B cell (primary cell): ENCODE measurements at regions not wholly inside any gene's neighbourhood (a gene's known extent, or its start where the extent isn't known, plus 50 kb on each side); places are given as distances from the start of the nearest gene placed in this dataset.

ENCODE experiments used
- ATAC-seq: fragments of 200-7000 bp; cut with Tn5 transposase; one replicate; pipeline ENCODE4 v1.10.0; 2021; ENCODE audit warnings: low read depth, mild to moderate bottlenecking, moderate number of reproducible peaks, moderate library complexity
- CTCF ChIA-PET: fragments of 350-600 bp; sonication (Branson Sonifier 250); formaldehyde crosslinking; loops from one replicate; lab custom pipeline; 2021; ENCODE audit warnings: antibody characterized with exemption, inconsistent platforms; lab: Charles Lee
- POLR2A ChIA-PET: fragments of 350-600 bp; sonication (Branson Sonifier 250); formaldehyde crosslinking; loops from one replicate; lab custom pipeline; 2021; ENCODE audit warnings: antibody characterized with exemption; lab: Charles Lee
- DNase-seq: peaks from one replicate; pipeline ENCODE4 v3.0.0; 2013
- H2AFZ ChIP-seq: 2 replicates; pipeline ENCODE4 v1.6.1; 2012; ENCODE audit warnings: mild to moderate bottlenecking, low read depth, low read length; ENCODE audit not compliant: insufficient read depth, poor library complexity, severe bottlenecking
- H3K27ac ChIP-seq, 2 donors: 1 replicate in 1 of 2; 2 replicates in 1 of 2; pipeline ENCODE4 v1.5.1; 2012 to 2013; ENCODE audit warnings: low read length in 2 of 2, mild to moderate bottlenecking in 2 of 2, moderate library complexity in 1 of 2
- H3K27me3 ChIP-seq, 4 experiments: fragments of 200-600 bp in 1 of 4; sonication (generic) in 1 of 4; replicated peaks in 1 of 4; 1 replicate in 2 of 4; 2 replicates in 2 of 4; pipeline versions ENCODE4 v1.6.1 to v1.7.0; 2013 to 2016; ENCODE audit warnings: low read length in 3 of 4, mild to moderate bottlenecking in 2 of 4, mixed read lengths in 1 of 4, moderate library complexity in 1 of 4; ENCODE audit not compliant: insufficient read depth in 4 of 4, control insufficient read depth in 3 of 4; ENCODE audit errors: control extremely low read depth in 1 of 4
- H3K36me3 ChIP-seq, 2 experiments: replicated peaks in 1 of 2; 1 replicate in 1 of 2; 2 replicates in 1 of 2; pipeline versions ENCODE4 v1.6.1 to v1.7.1; 2013; ENCODE audit warnings: low read length in 1 of 2; ENCODE audit not compliant: insufficient read depth in 2 of 2, control insufficient read depth in 1 of 2; ENCODE audit errors: control extremely low read depth in 1 of 2, extremely low read depth in 1 of 2
- H3K4me1 ChIP-seq, 2 donors: fragments of 200-600 bp in 1 of 2; sonication (generic) in 1 of 2; 1 replicate in 1 of 2; 2 replicates in 1 of 2; pipeline versions ENCODE4 v1.5.1 to v1.6.1; 2013 to 2017; ENCODE audit warnings: low read length in 2 of 2; ENCODE audit not compliant: control insufficient read depth in 2 of 2, insufficient read depth in 2 of 2
- H3K4me2 ChIP-seq: replicated peaks from 2 replicates; pipeline ENCODE3; 2012; ENCODE audit warnings: mild to moderate bottlenecking, low read depth, low read length; ENCODE audit not compliant: poor library complexity, severe bottlenecking
- H3K4me3 ChIP-seq, 5 experiments: fragments of 200-600 bp in 1 of 5; sonication (generic) in 1 of 5; 1 replicate in 3 of 5; 2 replicates in 2 of 5; pipeline versions ENCODE4 v1.5.1 to v1.7.0; 2011 to 2016; ENCODE audit warnings: low read length in 4 of 5, mild to moderate bottlenecking in 4 of 5, low read depth in 2 of 5, control low read depth in 1 of 5, moderate library complexity in 1 of 5; ENCODE audit not compliant: insufficient read depth in 1 of 5; ENCODE audit errors: control extremely low read depth in 1 of 5, extremely low read depth in 1 of 5
- H3K79me2 ChIP-seq: fragments of 200-600 bp; sonication (generic); one replicate; pipeline ENCODE4 v1.6.0; 2016; ENCODE audit warnings: low read length; ENCODE audit not compliant: control insufficient read depth, insufficient read depth
- H3K9ac ChIP-seq: fragments of 200-600 bp; sonication (generic); 2 replicates; pipeline ENCODE4 v1.6.1; 2017; ENCODE audit warnings: mild to moderate bottlenecking, low read length, moderate library complexity
- H3K9me3 ChIP-seq, 3 donors: one replicate each; pipeline versions ENCODE4 v1.6.1 to v1.7.1; 2013; ENCODE audit warnings: low read length in 2 of 3; ENCODE audit not compliant: control insufficient read depth in 2 of 3, insufficient read depth in 1 of 3; ENCODE audit errors: control extremely low read depth in 1 of 3
- H4K20me1 ChIP-seq: 2 replicates; pipeline ENCODE4 v1.6.0; 2012; ENCODE audit warnings: mild to moderate bottlenecking, low read length; ENCODE audit not compliant: insufficient read depth, control insufficient read depth, poor library complexity, severe bottlenecking
- H3K27ac Mint-ChIP-seq: one replicate; pipeline ENCODE4 v1.8.0; 2021; ENCODE audit warnings: mixed read lengths
- H3K27me3 Mint-ChIP-seq: one replicate; pipeline ENCODE4 v1.8.0; 2021; ENCODE audit warnings: mixed read lengths
- H3K4me1 Mint-ChIP-seq: one replicate; pipeline ENCODE4 v1.8.0; 2021; ENCODE audit warnings: mixed read lengths
- H3K4me3 Mint-ChIP-seq: one replicate; pipeline ENCODE4 v1.8.0; 2021; ENCODE audit warnings: mixed read lengths
- H3K9me3 Mint-ChIP-seq: one replicate; pipeline ENCODE4 v1.8.0; 2022; ENCODE audit warnings: mixed read lengths; ENCODE audit not compliant: insufficient read depth
- EZH2 ChIP-seq: IDR thresholded peaks from 2 replicates; pipeline ENCODE4 v1.6.1; 2012; ENCODE audit warnings: borderline replicate concordance, low read depth, mild to moderate bottlenecking, moderate library complexity, low read length; ENCODE audit not compliant: insufficient read depth, poor library complexity, severe bottlenecking
- WGBS: methylation state at CpG from one replicate; pipeline ENCODE4 v1.1.5; 2013; ENCODE audit warnings: missing lambda C conversion rate; ENCODE audit not compliant: insufficient coverage; 5-methylcytosine and 5-hydroxymethylcytosine counted together
- intact Hi-C: fragments of 100-400 bp; cut with micrococcal nuclease; formaldehyde crosslinking; loops from one replicate; pipeline ENCODE4 v1.10.0; 2022
- TF ChIP-seq, protein P1 (sequence below): fragments of 200-600 bp; IDR thresholded peaks from one replicate; pipeline ENCODE4 v1.8.0; 2022; ENCODE audit warnings: antibody characterized with exemption, mild to moderate bottlenecking

DNA sequence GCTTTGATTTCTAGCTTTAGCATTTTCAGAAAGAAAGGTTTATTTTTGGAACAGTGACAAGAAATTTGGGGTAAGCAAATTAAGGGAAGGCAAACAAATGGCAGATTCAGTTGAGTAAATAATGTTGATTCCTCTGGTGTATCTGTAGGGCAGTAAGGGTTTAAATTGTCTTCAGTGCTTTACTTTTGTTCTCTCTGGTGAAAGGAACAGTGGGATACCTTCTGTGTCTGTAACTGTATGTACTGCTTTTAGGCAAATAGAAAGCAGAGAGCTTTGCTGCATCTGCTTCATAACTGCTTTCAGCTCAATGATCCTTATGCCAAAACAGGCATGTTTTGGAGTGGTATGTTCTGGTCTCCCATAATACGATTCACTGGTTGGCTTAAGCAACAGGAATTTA lies 932.1 kb upstream of the SLIT2 start:
- H3K4me1 Mint-ChIP-seq = no peaks in the 10 kb centered on the region
- H3K27me3 Mint-ChIP-seq = no peaks in the 10 kb centered on the region
- no peak for DNase-seq
- no peak overlapping the region for H3K4me3 Mint-ChIP-seq
- intact Hi-C loops = no loop called here
- Histone ChIP-seq H3K9ac (no peak overlapping the region), H3K4me2 (no peak overlapping the region), H3K27me3 (no peaks in the 10 kb centered on the region), H3K4me1 (no peaks in the 10 kb centered on the region), H4K20me1 (no peaks in the 10 kb centered on the region), H3K27ac (no peak overlapping the region), H2AFZ (no peak overlapping the region), H3K36me3 (no peaks in the 10 kb centered on the region), H3K79me2 (no peaks in the 10 kb centered on the region), H3K4me3 (no peak overlapping the region), H3K9me3 (peaks cover 0 to 2% (median 0%) of the 10 kb centered on the region in 3 donors)
- WGBS = 83% methylated on average over 1 of the region's 1 CpG
- H3K9me3 Mint-ChIP-seq = no peaks in the 10 kb centered on the region
- no peak overlapping the region for H3K27ac Mint-ChIP-seq
- ATAC-seq = no peak
- ChIA-PET POLR2A (no interaction called here), CTCF (no interaction called here)
- TF ChIP-seq EZH2 = no peak
- TF ChIP-seq, protein P1, sequence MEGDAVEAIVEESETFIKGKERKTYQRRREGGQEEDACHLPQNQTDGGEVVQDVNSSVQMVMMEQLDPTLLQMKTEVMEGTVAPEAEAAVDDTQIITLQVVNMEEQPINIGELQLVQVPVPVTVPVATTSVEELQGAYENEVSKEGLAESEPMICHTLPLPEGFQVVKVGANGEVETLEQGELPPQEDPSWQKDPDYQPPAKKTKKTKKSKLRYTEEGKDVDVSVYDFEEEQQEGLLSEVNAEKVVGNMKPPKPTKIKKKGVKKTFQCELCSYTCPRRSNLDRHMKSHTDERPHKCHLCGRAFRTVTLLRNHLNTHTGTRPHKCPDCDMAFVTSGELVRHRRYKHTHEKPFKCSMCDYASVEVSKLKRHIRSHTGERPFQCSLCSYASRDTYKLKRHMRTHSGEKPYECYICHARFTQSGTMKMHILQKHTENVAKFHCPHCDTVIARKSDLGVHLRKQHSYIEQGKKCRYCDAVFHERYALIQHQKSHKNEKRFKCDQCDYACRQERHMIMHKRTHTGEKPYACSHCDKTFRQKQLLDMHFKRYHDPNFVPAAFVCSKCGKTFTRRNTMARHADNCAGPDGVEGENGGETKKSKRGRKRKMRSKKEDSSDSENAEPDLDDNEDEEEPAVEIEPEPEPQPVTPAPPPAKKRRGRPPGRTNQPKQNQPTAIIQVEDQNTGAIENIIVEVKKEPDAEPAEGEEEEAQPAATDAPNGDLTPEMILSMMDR = no peak

DNA sequence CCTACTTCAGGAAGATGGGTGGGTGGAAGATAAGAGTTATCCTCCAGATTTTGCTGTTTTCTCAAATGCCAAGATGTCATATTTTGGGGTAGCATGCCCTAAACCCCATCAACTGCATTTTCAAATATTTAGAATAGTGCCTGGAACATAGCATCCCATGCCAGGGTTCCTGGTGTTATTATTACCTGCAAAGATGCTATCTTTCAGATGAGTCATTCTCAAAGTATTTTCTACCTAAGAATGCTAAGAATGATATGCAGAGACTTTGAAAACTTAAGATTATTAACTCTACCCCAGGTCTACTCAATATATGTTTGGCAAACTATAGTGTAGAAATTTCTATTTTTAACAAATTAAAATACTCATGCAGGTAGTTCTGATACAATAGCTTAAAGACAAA lies 934.3 kb upstream of the SLIT2 start:
- no peaks in the 10 kb centered on the region for H3K36me3 ChIP-seq
- Mint-ChIP-seq H3K27ac (no peak overlapping the region), H3K27me3 (no peaks in the 10 kb centered on the region), H3K4me1 (no peaks in the 10 kb centered on the region), H3K4me3 (no peak overlapping the region), H3K9me3 (no peaks in the 10 kb centered on the region)
- intact Hi-C loops = no loop called here
- H3K9ac ChIP-seq = no peak overlapping the region
- no peak overlapping the region for H2AFZ ChIP-seq
- ChIA-PET CTCF (no interaction called here), POLR2A (no interaction called here)
- no peaks in the 10 kb centered on the region for H3K4me1 ChIP-seq
- H3K9me3 ChIP-seq = peaks cover 0 to 4% (median 0%) of the 10 kb centered on the region in 3 donors
- H3K27ac ChIP-seq = no peak overlapping the region
- ATAC-seq = no peak
- H3K79me2 ChIP-seq = no peaks in the 10 kb centered on the region
- no peak for DNase-seq
- H3K4me2 ChIP-seq = no peak overlapping the region
- H4K20me1 ChIP-seq = no peaks in the 10 kb centered on the region
- no peak for TF ChIP-seq EZH2
- TF ChIP-seq, protein P1 = no peak
- H3K4me3 ChIP-seq = no peak overlapping the region
- no peaks in the 10 kb centered on the region for H3K27me3 ChIP-seq
